ENCODE measurements at regions not wholly inside any gene's neighbourhood (a gene's known extent, or its start where the extent isn't known, plus 50 kb on each side); places are given as distances from the start of the nearest gene placed in this dataset.

GRCh38 chr2:133945089-133945488, 308.8 kb upstream of the MGAT5 start:
- no peak for DNase-seq (ENCODE audit: low read depth)

DNA sequence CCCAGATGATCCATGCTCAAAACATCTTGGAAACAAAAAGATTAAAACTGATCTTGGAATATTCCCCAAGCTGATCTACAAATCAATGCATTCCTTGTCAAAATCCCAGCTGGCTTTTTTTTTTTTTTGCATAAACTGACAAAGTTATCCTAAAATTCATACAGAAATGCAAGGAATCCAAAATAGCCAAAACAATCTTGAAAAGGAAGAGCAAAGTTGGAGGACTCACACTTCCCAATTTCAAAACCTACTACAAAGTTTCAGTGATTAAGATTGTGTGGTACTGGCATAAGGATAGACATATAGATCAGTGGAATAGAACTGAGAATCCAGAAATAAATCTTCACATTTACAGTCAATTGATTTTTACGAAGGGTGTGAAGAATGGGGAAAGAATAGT, 306.8 kb upstream of the MGAT5 start:
- no peak for DNase-seq (ENCODE audit: low read depth)

- no peak for DNase-seq (ENCODE audit: low read depth)
These were observed 305.1 kb upstream of the MGAT5 start for GRCh38 chr2:133948610-133949290.

- DNase-seq (ENCODE audit: low read depth), result no peak
These were observed 304.3 kb upstream of the MGAT5 start for GRCh38 chr2:133949595-133949994.

- no peak for DNase-seq (ENCODE audit: low read depth)
These were observed 302.7 kb upstream of the MGAT5 start for GRCh38 chr2:133951209-133951608.

DNA sequence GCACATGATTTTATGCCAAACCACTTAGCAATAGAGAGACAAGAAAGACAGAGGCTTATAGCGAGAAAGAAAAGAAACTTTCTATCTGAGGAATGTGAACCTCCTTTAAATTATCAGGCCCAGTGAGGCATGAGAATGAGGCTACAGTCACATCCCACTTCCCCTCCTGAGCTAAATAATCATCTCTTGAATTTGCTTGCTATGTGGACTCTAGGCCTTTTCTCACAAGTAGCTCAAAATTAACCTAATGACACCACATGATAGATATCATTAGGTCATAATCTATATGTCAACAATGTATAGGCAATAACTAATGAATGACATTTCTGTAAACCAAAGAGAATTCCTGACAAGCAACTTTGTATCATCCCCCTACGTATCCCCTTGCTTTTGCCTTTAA, 301.5 kb upstream of the MGAT5 start:
- no peak for DNase-seq (ENCODE audit: low read depth)

GRCh38 chr2:133952896-133953295, 301.0 kb upstream of the MGAT5 start:
- no peak for DNase-seq (ENCODE audit: low read depth)

GRCh38 chr2:133953524-133953923, 300.3 kb upstream of the MGAT5 start:
- no peak for DNase-seq (ENCODE audit: low read depth)

- no peak for DNase-seq (ENCODE audit: low read depth)
These were observed 299.2 kb upstream of the MGAT5 start for GRCh38 chr2:133954636-133955035.

DNA sequence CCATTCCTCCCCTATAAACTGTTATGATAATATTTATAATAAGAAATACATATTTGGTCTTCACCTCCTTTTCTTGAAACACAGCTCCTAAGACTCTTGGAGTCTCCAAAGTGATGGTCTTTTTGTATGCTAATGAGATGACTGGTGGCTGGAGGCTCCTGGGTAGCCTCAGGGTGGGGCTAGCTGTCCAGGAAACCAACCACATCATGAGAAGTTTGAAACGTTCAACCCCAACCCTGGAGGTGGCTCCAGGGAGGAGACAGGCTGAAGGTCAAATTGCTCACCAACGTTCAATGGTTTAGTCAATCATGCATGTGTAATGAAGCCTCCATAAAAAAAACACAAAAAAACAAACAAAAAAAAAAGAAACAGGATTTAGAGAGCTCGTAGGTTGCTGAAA, 298.7 kb upstream of the MGAT5 start:
- no peak for DNase-seq (ENCODE audit: low read depth)

GRCh38 chr2:133956434-133956935, 297.4 kb upstream of the MGAT5 start:
- no peak for DNase-seq (ENCODE audit: low read depth)

- DNase-seq (ENCODE audit: low read depth), result no peak
These were observed 296.0 kb upstream of the MGAT5 start for GRCh38 chr2:133957724-133958480.

GRCh38 chr2:133959066-133959465, 294.8 kb upstream of the MGAT5 start:
- no peak for DNase-seq (ENCODE audit: low read depth)

- no peak for DNase-seq (ENCODE audit: low read depth)
These were observed 287.1 kb upstream of the MGAT5 start for GRCh38 chr2:133966720-133967304.

- DNase-seq (ENCODE audit: low read depth), result no peak
These were observed 286.5 kb upstream of the MGAT5 start for GRCh38 chr2:133967326-133967725.

GRCh38 chr2:133968446-133968845, 285.4 kb upstream of the MGAT5 start:
- no peak for DNase-seq (ENCODE audit: low read depth)

GRCh38 chr2:133970641-133971040, 283.2 kb upstream of the MGAT5 start:
- no peak for DNase-seq (ENCODE audit: low read depth)

- no peak for DNase-seq (ENCODE audit: low read depth)
These were observed 281.6 kb upstream of the MGAT5 start for GRCh38 chr2:133972297-133972696.

DNA sequence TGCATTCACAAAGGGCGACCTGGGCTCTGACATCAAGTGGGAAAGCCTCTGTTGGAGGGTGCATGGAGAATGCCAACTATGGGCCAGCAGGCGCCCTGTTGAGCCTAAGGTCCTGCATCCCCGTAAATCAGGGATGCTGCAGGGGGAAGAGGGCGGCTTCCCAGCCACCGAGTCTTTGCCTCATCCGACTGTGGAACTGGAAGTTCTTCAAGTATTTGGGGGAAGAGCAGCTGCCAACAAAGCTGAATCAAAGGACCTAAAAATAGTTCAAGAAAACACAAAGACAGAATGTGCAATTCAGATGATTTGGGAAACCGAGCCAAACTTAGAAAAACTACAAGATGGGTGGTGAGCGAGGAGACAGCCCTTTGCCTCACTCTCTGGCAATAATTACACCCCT, 281.1 kb upstream of the MGAT5 start:
- no peak for DNase-seq (ENCODE audit: low read depth)

GRCh38 chr2:133974353-133974752, 279.5 kb upstream of the MGAT5 start:
- no peak for DNase-seq (ENCODE audit: low read depth)

GRCh38 chr2:133975135-133975534, 278.7 kb upstream of the MGAT5 start:
- no peak for DNase-seq (ENCODE audit: low read depth)

DNA sequence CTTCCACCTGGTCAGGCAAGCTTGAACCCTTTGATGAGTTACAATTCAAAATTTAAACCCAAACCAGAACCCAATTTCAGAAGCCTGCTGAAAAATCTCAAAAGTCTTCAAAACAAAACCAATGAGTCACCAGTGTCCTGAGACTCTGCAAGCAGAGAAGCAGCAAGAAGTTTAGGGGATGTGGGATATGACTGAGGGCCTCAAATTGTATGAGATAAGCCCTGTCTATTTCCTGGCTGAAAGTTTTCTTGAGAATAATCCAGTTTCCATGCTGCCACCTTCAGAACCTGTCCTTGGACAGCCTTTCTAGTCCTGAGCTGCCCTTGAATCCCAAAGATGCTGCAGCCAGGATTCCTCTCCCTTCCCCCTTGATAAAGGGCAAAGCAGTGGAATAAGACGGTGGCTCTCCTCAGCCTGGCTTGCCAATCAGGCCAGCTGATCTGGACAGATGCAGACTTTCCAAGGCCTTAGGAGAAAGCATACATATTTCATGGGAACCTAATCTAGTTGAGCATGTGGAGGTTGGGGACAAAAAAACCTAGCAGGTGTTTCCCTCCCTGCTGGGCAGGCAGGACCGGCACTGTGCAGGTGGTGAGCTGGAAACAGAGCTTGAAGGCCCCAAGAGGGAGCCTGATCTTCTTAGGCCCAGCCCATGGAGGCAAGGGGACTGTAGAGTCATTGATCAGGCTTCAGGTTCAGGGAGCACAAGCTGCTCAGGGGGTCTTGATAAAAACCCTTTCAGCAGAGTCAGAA, 278.0 kb upstream of the MGAT5 start:
- DNase-seq (ENCODE audit: low read depth), result no peak

DNA sequence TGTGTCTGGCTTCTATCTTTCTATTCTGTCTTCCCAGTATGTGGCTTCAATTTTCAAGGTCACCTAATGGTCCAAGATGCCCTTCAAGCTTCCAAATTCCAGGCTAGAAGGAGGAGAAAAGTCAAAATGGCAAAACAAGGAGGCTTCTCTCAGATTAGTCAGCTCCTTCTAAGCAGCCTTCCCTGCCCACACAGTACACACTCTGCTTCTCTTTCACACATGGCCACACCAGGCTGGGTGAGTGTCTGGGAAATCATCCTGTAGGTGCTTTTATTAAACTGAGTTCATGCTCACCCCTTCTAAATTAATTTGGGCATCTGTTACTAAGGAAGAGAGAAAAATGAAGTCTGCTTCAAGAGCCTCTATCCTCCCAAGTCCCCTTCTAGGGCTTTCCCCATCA, 277.2 kb upstream of the MGAT5 start:
- no peak for DNase-seq (ENCODE audit: low read depth)
